PC-9 (cell line): ENCODE measurements at regions not wholly inside any gene's neighbourhood (a gene's known extent, or its start where the extent isn't known, plus 50 kb on each side); places are given as distances from the start of the nearest gene placed in this dataset.
"Not testable (repeated sequence)": the region's sequence is repeated elsewhere in the genome, so short reads cannot be mapped to it uniquely, and the experiment has no call there.

Experiments
- BruUV-seq: library from RNA; stranded (reverse); fragments of 400-500 nt; replicated peaks from 2 replicates; lab custom pipeline; 2021; lab: Mats Ljungman, UMichigan
- CTCF ChIA-PET: fragments of 300-600 bp; sonication (Branson Sonifier 250); formaldehyde crosslinking; loops from one replicate; lab custom pipeline; 2022; ENCODE audit warnings: antibody characterized with exemption; lab: Charles Lee
- POLR2A ChIA-PET: fragments of 300-600 bp; sonication (Branson Sonifier 250); formaldehyde crosslinking; loops from one replicate; lab custom pipeline; 2022; ENCODE audit warnings: antibody characterized with exemption; ENCODE audit not compliant: unreplicated experiment; lab: Charles Lee
- DNase-seq, 2 experiments: peaks; one replicate each; pipeline versions ENCODE4 v3.0.0 to v3.0.0-alpha.2; 2015 to 2022; ENCODE audit warnings: mixed read lengths in 1 of 2
- H2AFZ ChIP-seq: fragments of 200-600 bp; sonication (generic); 2 replicates; pipeline ENCODE4 v1.8.1; 2017; ENCODE audit warnings: antibody characterized with exemption
- H3F3A ChIP-seq: fragments of 200-600 bp; sonication (generic); 2 replicates; pipeline ENCODE4 v1.8.1; 2017; ENCODE audit warnings: antibody characterized with exemption, mild to moderate bottlenecking, low read depth; ENCODE audit not compliant: insufficient read depth
- H3K27ac ChIP-seq: fragments of 200-600 bp; sonication (generic); 2 replicates; pipeline ENCODE4 v1.6.1; 2016; ENCODE audit warnings: mixed run types
- H3K27me3 ChIP-seq: fragments of 200-600 bp; sonication (generic); 2 replicates; pipeline ENCODE4 v1.6.1; 2016; ENCODE audit warnings: low read depth, mixed run types; ENCODE audit not compliant: insufficient read depth
- H3K36me3 ChIP-seq: fragments of 200-600 bp; sonication (generic); 2 replicates; pipeline ENCODE4 v1.6.1; 2016; ENCODE audit warnings: low read depth, mixed run types
- H3K4me1 ChIP-seq: fragments of 200-600 bp; sonication (generic); replicated peaks from 2 replicates; pipeline ENCODE4 v1.6.1; 2016; ENCODE audit warnings: mixed run types; ENCODE audit not compliant: insufficient read depth
- H3K4me2 ChIP-seq: fragments of 200-600 bp; sonication (generic); 2 replicates; pipeline ENCODE4 v1.6.1; 2017; ENCODE audit warnings: mixed run types
- H3K4me3 ChIP-seq: fragments of 200-600 bp; sonication (generic); 2 replicates; pipeline ENCODE4 v1.6.1; 2016; ENCODE audit warnings: mixed run types
- H3K79me2 ChIP-seq: fragments of 200-600 bp; sonication (generic); 2 replicates; pipeline ENCODE4 v1.6.1; 2017; ENCODE audit warnings: low read depth, mixed run types
- H3K9me2 ChIP-seq: fragments of 200-600 bp; sonication (generic); 2 replicates; pipeline ENCODE4 v1.8.1; 2017; ENCODE audit warnings: mild to moderate bottlenecking; ENCODE audit not compliant: insufficient read depth
- H3K9me3 ChIP-seq: fragments of 200-600 bp; sonication (generic); 2 replicates; pipeline ENCODE4 v1.8.1; 2016; ENCODE audit warnings: low read depth; ENCODE audit not compliant: insufficient read depth
- H4K20me1 ChIP-seq: fragments of 200-600 bp; sonication (generic); 2 replicates; pipeline ENCODE4 v1.8.1; 2017; ENCODE audit not compliant: insufficient read depth
- EZH2 ChIP-seq: fragments of 200-600 bp; sonication (generic); IDR thresholded peaks from 2 replicates; pipeline ENCODE4 v1.8.0; 2017; ENCODE audit warnings: antibody characterized with exemption, low read depth
- intact Hi-C: fragments of 100-400 bp; cut with micrococcal nuclease; formaldehyde crosslinking; loops from one replicate; pipeline ENCODE4 v1.10.0; 2022; ENCODE audit not compliant: unreplicated experiment
- TF ChIP-seq, protein P1 (sequence below): fragments of 200-600 bp; sonication (generic); conservative IDR thresholded peaks from 2 replicates; pipeline ENCODE4 v1.6.1; 2017; ENCODE audit warnings: mixed run types, antibody characterized with exemption, mild to moderate bottlenecking, moderate library complexity

DNA sequence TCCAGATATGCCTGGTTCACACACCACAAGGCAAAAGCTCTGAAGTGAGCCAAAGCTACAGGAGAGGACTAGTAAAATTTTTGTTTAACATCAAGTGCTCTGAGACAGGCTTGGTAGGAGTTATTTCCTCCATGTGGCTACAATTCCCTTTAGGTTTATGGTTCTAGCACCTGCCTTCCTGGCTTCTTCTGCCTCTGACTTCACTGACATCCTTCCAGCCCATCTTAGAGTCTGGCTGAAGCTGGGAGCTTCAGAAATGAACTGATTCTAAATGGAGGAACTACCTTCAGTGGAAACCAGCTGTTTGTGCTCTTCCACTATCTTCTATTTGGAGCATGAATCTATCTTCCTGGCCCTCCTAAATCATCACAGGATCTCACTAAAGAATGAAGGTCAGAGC is 215.3 kb upstream of the FBXL7 start:
- Histone ChIP-seq H3K27ac (no peak overlapping the region), H3K4me3 (no peak overlapping the region), H3K9me2 (no peaks in the 10 kb centered on the region), H3F3A (no peaks in the 10 kb centered on the region), H3K4me1 (no peaks in the 10 kb centered on the region), H3K4me2 (no peak overlapping the region), H2AFZ (no peak overlapping the region), H3K36me3 (no peaks in the 10 kb centered on the region), H3K27me3 (no peaks in the 10 kb centered on the region), H3K79me2 (no peaks in the 10 kb centered on the region), H4K20me1 (no peaks in the 10 kb centered on the region), H3K9me3 (no peaks in the 10 kb centered on the region)
- TF ChIP-seq, protein P1, sequence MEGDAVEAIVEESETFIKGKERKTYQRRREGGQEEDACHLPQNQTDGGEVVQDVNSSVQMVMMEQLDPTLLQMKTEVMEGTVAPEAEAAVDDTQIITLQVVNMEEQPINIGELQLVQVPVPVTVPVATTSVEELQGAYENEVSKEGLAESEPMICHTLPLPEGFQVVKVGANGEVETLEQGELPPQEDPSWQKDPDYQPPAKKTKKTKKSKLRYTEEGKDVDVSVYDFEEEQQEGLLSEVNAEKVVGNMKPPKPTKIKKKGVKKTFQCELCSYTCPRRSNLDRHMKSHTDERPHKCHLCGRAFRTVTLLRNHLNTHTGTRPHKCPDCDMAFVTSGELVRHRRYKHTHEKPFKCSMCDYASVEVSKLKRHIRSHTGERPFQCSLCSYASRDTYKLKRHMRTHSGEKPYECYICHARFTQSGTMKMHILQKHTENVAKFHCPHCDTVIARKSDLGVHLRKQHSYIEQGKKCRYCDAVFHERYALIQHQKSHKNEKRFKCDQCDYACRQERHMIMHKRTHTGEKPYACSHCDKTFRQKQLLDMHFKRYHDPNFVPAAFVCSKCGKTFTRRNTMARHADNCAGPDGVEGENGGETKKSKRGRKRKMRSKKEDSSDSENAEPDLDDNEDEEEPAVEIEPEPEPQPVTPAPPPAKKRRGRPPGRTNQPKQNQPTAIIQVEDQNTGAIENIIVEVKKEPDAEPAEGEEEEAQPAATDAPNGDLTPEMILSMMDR: no peak
- TF ChIP-seq EZH2: no peak
- DNase-seq: no peak
- ChIA-PET CTCF (no interaction called here), POLR2A (no interaction called here)
- no TSS peak for BruUV-seq
- intact Hi-C loops: no loop called here

DNA sequence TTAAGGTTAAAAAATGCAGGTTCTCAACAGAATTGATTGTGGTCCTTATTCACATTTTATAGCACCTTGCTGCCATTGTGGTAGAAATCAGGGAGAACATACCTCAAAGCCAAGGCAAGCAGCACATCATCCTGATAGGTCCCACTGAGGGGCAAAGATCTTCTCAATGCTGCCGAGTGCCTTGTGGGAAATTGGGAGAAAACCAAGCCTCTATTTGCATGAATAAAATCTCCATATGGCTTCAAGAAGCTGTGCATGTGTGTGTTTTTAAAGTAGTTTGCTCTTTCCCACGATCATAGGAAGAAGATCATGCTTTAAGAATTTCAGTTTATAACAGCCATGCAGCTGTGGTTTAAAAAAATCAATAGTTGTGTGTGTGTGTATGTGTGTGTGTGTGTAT is 216.9 kb upstream of the FBXL7 start:
- Histone ChIP-seq H3K4me3 (no peak overlapping the region), H3K79me2 (no peaks in the 10 kb centered on the region), H3K9me2 (no peaks in the 10 kb centered on the region), H3K4me2 (no peak overlapping the region), H3F3A (no peaks in the 10 kb centered on the region), H3K36me3 (no peaks in the 10 kb centered on the region), H3K4me1 (no peaks in the 10 kb centered on the region), H3K27ac (no peak overlapping the region), H3K9me3 (no peaks in the 10 kb centered on the region), H4K20me1 (no peaks in the 10 kb centered on the region), H3K27me3 (no peaks in the 10 kb centered on the region), H2AFZ (no peak overlapping the region)
- intact Hi-C loops: no loop called here
- no TSS peak for BruUV-seq
- ChIA-PET CTCF (no interaction called here), POLR2A (no interaction called here)
- no peak for DNase-seq
- TF ChIP-seq EZH2: no peak
- TF ChIP-seq, protein P1: no peak

DNA sequence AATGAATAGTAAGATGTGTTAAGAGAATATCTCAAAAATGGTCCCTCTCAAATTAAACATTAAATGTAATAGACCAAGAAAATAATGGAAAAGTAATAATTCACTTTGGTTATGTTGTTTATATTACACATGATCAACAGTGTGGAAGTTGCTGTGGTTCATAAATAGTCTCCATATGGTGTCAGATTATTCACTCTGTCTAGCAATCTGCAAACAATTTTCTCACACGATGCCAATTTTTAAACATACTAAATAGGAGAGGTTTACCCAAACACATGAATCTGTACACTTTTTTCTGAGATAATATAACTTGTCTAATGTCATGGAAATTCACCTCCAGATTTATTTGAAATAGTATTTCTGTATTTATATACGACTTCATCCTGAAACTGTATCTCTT is 217.4 kb upstream of the FBXL7 start:
- Histone ChIP-seq H3K79me2 (no peaks in the 10 kb centered on the region), H3K4me3 (no peak overlapping the region), H3K36me3 (no peaks in the 10 kb centered on the region), H3K27me3 (no peaks in the 10 kb centered on the region), H3K4me2 (no peak overlapping the region), H3F3A (no peaks in the 10 kb centered on the region), H3K27ac (no peak overlapping the region), H4K20me1 (no peaks in the 10 kb centered on the region), H3K9me2 (no peaks in the 10 kb centered on the region), H2AFZ (no peak overlapping the region), H3K9me3 (no peaks in the 10 kb centered on the region), H3K4me1 (no peaks in the 10 kb centered on the region)
- POLR2A ChIA-PET: no interaction called here
- CTCF ChIA-PET: no interaction called here
- no peak for TF ChIP-seq EZH2
- TF ChIP-seq, protein P1: no peak
- no TSS peak for BruUV-seq
- intact Hi-C loops: no loop called here
- no peak for DNase-seq

DNA sequence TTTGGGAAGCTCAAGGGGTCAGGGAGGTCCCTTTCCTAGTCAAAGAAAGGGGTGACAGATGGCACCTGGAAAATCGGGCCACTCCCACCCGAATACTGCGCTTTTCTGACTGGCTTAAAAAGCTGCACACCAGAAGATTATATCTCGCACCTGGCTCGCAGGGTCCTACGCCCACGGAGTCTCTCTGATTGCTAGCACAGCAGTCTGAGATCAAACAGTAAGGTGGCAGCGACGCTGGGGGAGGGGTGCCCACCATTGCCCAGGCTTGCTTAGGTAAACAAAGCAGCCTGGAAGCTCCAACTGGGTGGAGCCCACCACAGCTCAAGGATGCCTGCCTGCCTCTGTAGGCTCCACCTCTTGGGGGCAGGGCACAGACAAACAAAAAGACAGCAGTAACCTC is 228.4 kb upstream of the FBXL7 start:
- CTCF ChIA-PET, POLR2A ChIA-PET, H3K4me3 ChIP-seq, H3K27ac ChIP-seq, intact Hi-C loops, H4K20me1 ChIP-seq, H3K9me3 ChIP-seq, H3K4me2 ChIP-seq, H3F3A ChIP-seq, H3K27me3 ChIP-seq, H3K36me3 ChIP-seq, H3K79me2 ChIP-seq, BruUV-seq, H2AFZ ChIP-seq, H3K9me2 ChIP-seq, H3K4me1 ChIP-seq, DNase-seq: not testable (repeated sequence)
